Gastrocnemius medialis (tissue), 4 donors: ENCODE measurements at regions not wholly inside any gene's neighbourhood (a gene's known extent, or its start where the extent isn't known, plus 50 kb on each side); places are given as distances from the start of the nearest gene placed in this dataset.

Experiments
- POLR2A ChIP-seq, 2 donors: fragments of 450-650 bp; IDR thresholded peaks; one replicate each; pipeline ENCODE4 v1.6.1; 2017; ENCODE audit warnings: antibody characterized with exemption in 2 of 2, mild to moderate bottlenecking in 2 of 2, moderate library complexity in 2 of 2
- TF ChIP-seq, protein P1 (sequence below), 5 experiments: fragments of 450-650 bp in 3 of 5; fragments of 200-600 bp in 2 of 5; sonication (generic) in 2 of 5; IDR thresholded peaks in 4 of 5; conservative IDR thresholded peaks in 1 of 5; 1 replicate in 4 of 5; 2 replicates in 1 of 5; pipeline ENCODE4 v1.5.1; 2016 to 2019; ENCODE audit warnings: antibody characterized with exemption in 5 of 5, mild to moderate bottlenecking in 3 of 5, moderate library complexity in 3 of 5

DNA sequence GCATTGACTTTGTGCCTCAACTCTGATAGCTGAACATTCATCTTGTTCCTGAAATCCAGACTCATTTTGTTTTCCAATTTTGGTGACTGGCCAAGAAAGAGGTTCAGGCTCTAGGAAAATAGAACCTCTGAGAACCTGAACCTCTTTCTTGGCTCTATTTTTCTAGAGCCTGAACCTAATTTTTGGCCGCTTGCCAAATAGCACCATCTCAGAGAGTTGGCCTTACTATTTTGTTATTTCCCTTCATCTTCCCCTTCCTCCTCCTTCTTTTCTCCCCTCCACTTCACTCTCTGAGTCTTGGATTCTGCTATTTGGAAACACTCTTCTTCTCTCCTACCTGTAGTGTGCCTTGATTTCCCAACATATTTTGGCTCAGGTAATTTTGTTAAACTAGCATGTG, 114.4 kb upstream of the CNTN1 start:
- TF ChIP-seq, protein P1, sequence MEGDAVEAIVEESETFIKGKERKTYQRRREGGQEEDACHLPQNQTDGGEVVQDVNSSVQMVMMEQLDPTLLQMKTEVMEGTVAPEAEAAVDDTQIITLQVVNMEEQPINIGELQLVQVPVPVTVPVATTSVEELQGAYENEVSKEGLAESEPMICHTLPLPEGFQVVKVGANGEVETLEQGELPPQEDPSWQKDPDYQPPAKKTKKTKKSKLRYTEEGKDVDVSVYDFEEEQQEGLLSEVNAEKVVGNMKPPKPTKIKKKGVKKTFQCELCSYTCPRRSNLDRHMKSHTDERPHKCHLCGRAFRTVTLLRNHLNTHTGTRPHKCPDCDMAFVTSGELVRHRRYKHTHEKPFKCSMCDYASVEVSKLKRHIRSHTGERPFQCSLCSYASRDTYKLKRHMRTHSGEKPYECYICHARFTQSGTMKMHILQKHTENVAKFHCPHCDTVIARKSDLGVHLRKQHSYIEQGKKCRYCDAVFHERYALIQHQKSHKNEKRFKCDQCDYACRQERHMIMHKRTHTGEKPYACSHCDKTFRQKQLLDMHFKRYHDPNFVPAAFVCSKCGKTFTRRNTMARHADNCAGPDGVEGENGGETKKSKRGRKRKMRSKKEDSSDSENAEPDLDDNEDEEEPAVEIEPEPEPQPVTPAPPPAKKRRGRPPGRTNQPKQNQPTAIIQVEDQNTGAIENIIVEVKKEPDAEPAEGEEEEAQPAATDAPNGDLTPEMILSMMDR (IDR thresholded peaks at IDR 0.05 in 4 of 5, conservative IDR thresholded peaks at IDR 0.05 in 1 of 5), result no peak
- no peak for TF ChIP-seq POLR2A (IDR thresholded peaks at IDR 0.05)
